CD4-positive, alpha-beta T cell treated with Interleukin-21 for 1 hour (primary cell): ENCODE measurements at regions not wholly inside any gene's neighbourhood (a gene's known extent, or its start where the extent isn't known, plus 50 kb on each side); places are given as distances from the start of the nearest gene placed in this dataset.
"Not testable (repeated sequence)": the region's sequence is repeated elsewhere in the genome, so short reads cannot be mapped to it uniquely, and the experiment has no call there.

Experiments
- DNase-seq: peaks from one replicate; pipeline ENCODE4 v3.0.0-alpha.2; 2020

GRCh38 chr7:69328516-69328915 lies 269.8 kb upstream of the AUTS2 start:
- no peak for DNase-seq

GRCh38 chr7:69334701-69335100 lies 263.6 kb upstream of the AUTS2 start:
- DNase-seq, result no peak

GRCh38 chr7:69335331-69335730 lies 262.9 kb upstream of the AUTS2 start:
- DNase-seq, result no peak

GRCh38 chr7:69336976-69337375 lies 261.3 kb upstream of the AUTS2 start:
- no peak for DNase-seq

- DNase-seq, result no peak
Measured at GRCh38 chr7:69338144-69338543, 260.1 kb upstream of the AUTS2 start.

- no peak for DNase-seq
Measured at GRCh38 chr7:69341288-69341687, 257.0 kb upstream of the AUTS2 start.

GRCh38 chr7:69342154-69342884 lies 256.0 kb upstream of the AUTS2 start:
- DNase-seq, result no peak

GRCh38 chr7:69349291-69349690 lies 249.0 kb upstream of the AUTS2 start:
- DNase-seq, result no peak

- DNase-seq, result no peak
Measured at GRCh38 chr7:69358163-69358821, 240.0 kb upstream of the AUTS2 start.

- no peak for DNase-seq
Measured at GRCh38 chr7:69359003-69359700, 239.1 kb upstream of the AUTS2 start.

- no peak for DNase-seq
Measured at GRCh38 chr7:69360913-69361312, 237.4 kb upstream of the AUTS2 start.

- DNase-seq, result no peak
Measured at GRCh38 chr7:69363136-69363535, 235.1 kb upstream of the AUTS2 start.

- DNase-seq, result no peak
Measured at GRCh38 chr7:69364813-69365643, 233.2 kb upstream of the AUTS2 start.

- DNase-seq, result no peak
Measured at GRCh38 chr7:69365651-69366192, 232.6 kb upstream of the AUTS2 start.

GRCh38 chr7:69367780-69368179 lies 230.5 kb upstream of the AUTS2 start:
- no peak for DNase-seq

- no peak for DNase-seq
Measured at GRCh38 chr7:69373171-69374043, 224.9 kb upstream of the AUTS2 start.

- DNase-seq, result no peak
Measured at GRCh38 chr7:69374044-69374425, 224.2 kb upstream of the AUTS2 start.

GRCh38 chr7:69377191-69377590 lies 221.1 kb upstream of the AUTS2 start:
- DNase-seq, result no peak

- DNase-seq, result no peak
Measured at GRCh38 chr7:69388452-69389137, 209.7 kb upstream of the AUTS2 start.

- DNase-seq, result no peak
Measured at GRCh38 chr7:69389216-69389615, 209.1 kb upstream of the AUTS2 start.

GRCh38 chr7:69393912-69394311 lies 204.4 kb upstream of the AUTS2 start:
- not testable (repeated sequence) for DNase-seq
